IMR-90 (cell line): ENCODE measurements at regions not wholly inside any gene's neighbourhood (a gene's known extent, or its start where the extent isn't known, plus 50 kb on each side); places are given as distances from the start of the nearest gene placed in this dataset.

Experiments used
- ATAC-seq: fragments of 200-7000 bp; cut with Tn5 transposase; 2 replicates; pipeline ENCODE4 v1.9.1; 2020; ENCODE audit warnings: low read depth, mild to moderate bottlenecking, moderate library complexity
- BruUV-seq: library from RNA; stranded (reverse); fragments of 400-500 nt; replicated peaks from 2 replicates; lab custom pipeline; 2021; lab: Mats Ljungman, UMichigan
- CTCF ChIA-PET: fragments of 300-600 bp; formaldehyde crosslinking; extraction: SDS; loops from one replicate; lab custom pipeline; 2021; ENCODE audit warnings: antibody characterized with exemption; lab: Yijun Ruan, JAX
- POLR2A ChIA-PET: fragments of 300-600 bp; sonication (Branson Sonifier 250); formaldehyde crosslinking; loops from one replicate; lab custom pipeline; 2022; ENCODE audit warnings: antibody characterized with exemption; ENCODE audit not compliant: unreplicated experiment; lab: Charles Lee
- DNase-seq: peaks from one replicate; pipeline ENCODE4 v3.0.0; 2013
- H2AFZ ChIP-seq: replicated peaks from 2 replicates; pipeline ENCODE3; 2013; ENCODE audit warnings: low read length, mild to moderate bottlenecking; ENCODE audit not compliant: poor library complexity
- H2AK5ac ChIP-seq: 2 replicates; pipeline ENCODE4 v1.6.1; 2013; ENCODE audit warnings: low read depth, low read length, inconsistent platforms
- H2AK9ac ChIP-seq: replicated peaks from 2 replicates; pipeline ENCODE3; 2013; ENCODE audit warnings: mild to moderate bottlenecking, low read depth, low read length, moderate library complexity; ENCODE audit not compliant: poor library complexity
- H2BK120ac ChIP-seq: 2 replicates; pipeline ENCODE4 v1.6.1; 2013; ENCODE audit warnings: low read depth, low read length, inconsistent platforms
- H2BK15ac ChIP-seq: 3 replicates; pipeline ENCODE4 v1.6.1; 2013; ENCODE audit warnings: low read depth, low read length, inconsistent platforms
- H2BK20ac ChIP-seq: 2 replicates; pipeline ENCODE4 v1.6.1; 2013; ENCODE audit warnings: low read depth, mild to moderate bottlenecking, inconsistent platforms, low read length, moderate library complexity
- H2BK5ac ChIP-seq: 2 replicates; pipeline ENCODE4 v1.6.1; 2013; ENCODE audit warnings: mild to moderate bottlenecking, low read depth, low read length, inconsistent platforms; ENCODE audit not compliant: poor library complexity, severe bottlenecking
- H3K14ac ChIP-seq: replicated peaks from 2 replicates; pipeline ENCODE4 v1.6.1; 2013; ENCODE audit warnings: low read depth, low read length, inconsistent platforms
- H3K18ac ChIP-seq: 2 replicates; pipeline ENCODE4 v1.6.1; 2013; ENCODE audit warnings: low read depth, low read length, control low read depth
- H3K23ac ChIP-seq: 2 replicates; pipeline ENCODE4 v1.6.1; 2013; ENCODE audit warnings: low read depth, low read length, inconsistent platforms
- H3K27ac ChIP-seq: 2 replicates; pipeline ENCODE4 v1.5.1; 2013; ENCODE audit warnings: mild to moderate bottlenecking, control low read depth, low read length; ENCODE audit not compliant: insufficient read depth
- H3K27me3 ChIP-seq: 2 replicates; pipeline ENCODE4 v1.6.1; 2013; ENCODE audit warnings: low read length; ENCODE audit not compliant: control insufficient read depth, insufficient read depth
- H3K36me3 ChIP-seq: 2 replicates; pipeline ENCODE4 v1.6.1; 2013; ENCODE audit warnings: low read length, mixed read lengths; ENCODE audit not compliant: control insufficient read depth, insufficient read depth
- H3K4ac ChIP-seq: 2 replicates; pipeline ENCODE4 v1.6.1; 2013; ENCODE audit warnings: low read depth, low read length, inconsistent platforms
- H3K4me1 ChIP-seq: 2 replicates; pipeline ENCODE4 v1.6.1; 2013; ENCODE audit warnings: low read length, mixed read lengths; ENCODE audit not compliant: control insufficient read depth, insufficient read depth
- H3K4me2 ChIP-seq: 2 replicates; pipeline ENCODE4 v1.6.1; 2013; ENCODE audit warnings: low read depth, mild to moderate bottlenecking, control low read depth, low read length, moderate library complexity
- H3K4me3 ChIP-seq: 2 replicates; pipeline ENCODE4 v1.5.1; 2013; ENCODE audit warnings: low read depth, mild to moderate bottlenecking, control low read depth, low read length, moderate library complexity; ENCODE audit not compliant: insufficient read depth
- H3K56ac ChIP-seq: 2 replicates; pipeline ENCODE4 v1.6.1; 2013; ENCODE audit warnings: low read length, inconsistent platforms; ENCODE audit not compliant: insufficient read depth; ENCODE audit errors: extremely low read depth
- H3K79me1 ChIP-seq, 2 experiments: 2 replicates each; pipeline ENCODE4 v1.6.1; 2013; ENCODE audit warnings: low read length in 2 of 2, inconsistent platforms in 1 of 2, low read depth in 1 of 2
- H3K9ac ChIP-seq: 2 replicates; pipeline ENCODE4 v1.6.1; 2013; ENCODE audit warnings: low read depth, low read length, control low read depth
- H3K9me1 ChIP-seq: 2 replicates; pipeline ENCODE4 v1.6.1; 2013; ENCODE audit warnings: low read length, inconsistent platforms; ENCODE audit not compliant: insufficient read depth
- H3K9me3 ChIP-seq: 2 replicates; pipeline ENCODE4 v1.6.1; 2013; ENCODE audit warnings: low read length; ENCODE audit not compliant: control insufficient read depth, insufficient read depth
- H4K20me1 ChIP-seq: 2 replicates; pipeline ENCODE4 v1.6.1; 2013; ENCODE audit warnings: low read length, inconsistent platforms; ENCODE audit not compliant: insufficient read depth
- H4K5ac ChIP-seq: 2 replicates; pipeline ENCODE4 v1.6.1; 2013; ENCODE audit warnings: mild to moderate bottlenecking, low read depth, low read length, control low read depth
- H4K8ac ChIP-seq, 2 experiments: 2 replicates each; pipeline ENCODE4 v1.6.1; 2013; ENCODE audit warnings: low read depth in 2 of 2, low read length in 2 of 2, control low read depth in 1 of 2, inconsistent platforms in 1 of 2
- H4K91ac ChIP-seq: 2 replicates; pipeline ENCODE4 v1.6.1; 2013; ENCODE audit warnings: low read depth, low read length, inconsistent platforms; ENCODE audit not compliant: insufficient read depth
- BHLHE40 ChIP-seq: fragments of 150-350 bp; IDR thresholded peaks from 2 replicates; pipeline ENCODE4 v1.6.1; 2016; ENCODE audit warnings: mild to moderate bottlenecking, low read depth, low read length
- CHD1 ChIP-seq: IDR thresholded peaks from 2 replicates; pipeline ENCODE4 v1.6.1; 2012; ENCODE audit warnings: low read depth, low read length, improper control_type of control experiment
- MXI1 ChIP-seq: IDR thresholded peaks from 2 replicates; pipeline ENCODE4 v1.6.1; 2012; ENCODE audit warnings: low read depth, mild to moderate bottlenecking, low read length, moderate library complexity, borderline replicate concordance
- RAD21 ChIP-seq: IDR thresholded peaks from 2 replicates; pipeline ENCODE4 v1.6.1; 2012; ENCODE audit warnings: low read length, improper control_type of control experiment
- RFX5 ChIP-seq: IDR thresholded peaks from 2 replicates; pipeline ENCODE4 v1.8.0; 2012; ENCODE audit warnings: low read depth, mild to moderate bottlenecking, low read length, moderate library complexity
- dilution Hi-C: fragments of 300-500 bp; cut with HindIII; formaldehyde crosslinking; loops from one replicate; pipeline ENCODE4 v1.14.3; 2018; ENCODE audit warnings: low sequenced_read_pairs; ENCODE audit not compliant: unreplicated experiment
- in situ Hi-C: fragments of 300-500 bp; cut with MboI; formaldehyde crosslinking; loops from 3 replicates; pipeline ENCODE4 v1.14.3; 2019; ENCODE audit warnings: low sequenced_read_pairs, inconsistent platforms, mixed read lengths
- intact Hi-C: fragments of 100-400 bp; cut with micrococcal nuclease; formaldehyde crosslinking; loops from 2 replicates; pipeline ENCODE4 v1.10.0; 2022
- TF ChIP-seq, protein P1 (sequence below): fragments of 150-350 bp; IDR thresholded peaks from 2 replicates; pipeline ENCODE4 v1.6.1; 2016; ENCODE audit warnings: low read depth, mild to moderate bottlenecking, low read length, moderate library complexity, borderline replicate concordance
- TF ChIP-seq, protein P2 (sequence below): fragments of 150-350 bp; IDR thresholded peaks from 2 replicates; pipeline ENCODE4 v1.6.1; 2017; ENCODE audit warnings: mild to moderate bottlenecking, antibody characterized with exemption, low read length, low read depth

DNA sequence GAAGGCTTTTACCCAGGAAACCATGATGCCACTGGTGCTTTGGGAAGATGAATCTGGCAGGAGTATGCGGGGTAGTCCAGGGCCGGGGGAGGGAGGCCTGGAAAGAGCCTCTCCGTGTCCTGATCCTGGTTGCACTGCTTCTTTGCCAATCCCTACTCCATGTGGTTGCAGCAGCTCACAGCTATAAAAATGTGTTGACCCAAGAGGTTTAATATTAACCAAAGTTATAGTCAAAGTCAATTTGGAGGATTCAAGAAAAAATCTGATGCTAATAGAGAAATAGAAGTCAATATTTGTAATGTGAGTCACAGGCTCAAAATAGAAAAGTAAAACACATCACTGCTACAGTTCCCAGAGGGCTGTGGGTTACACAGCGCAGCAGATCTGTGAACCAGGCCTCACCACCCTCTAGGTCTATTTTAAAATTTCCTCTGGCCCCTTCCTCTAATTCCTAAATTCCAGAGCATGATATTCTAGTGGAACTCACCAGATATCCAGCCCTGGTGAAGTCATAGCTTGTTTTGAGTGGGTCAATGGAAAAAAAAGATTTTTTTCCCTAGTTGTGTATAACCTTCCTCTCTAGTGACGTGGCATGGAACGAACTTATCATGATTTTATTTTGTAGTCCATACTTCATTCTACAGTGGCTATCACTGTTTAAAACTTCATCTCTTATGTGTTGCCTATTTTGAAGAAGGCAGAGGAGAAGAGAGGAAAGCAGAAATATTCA lies 63.2 kb upstream of the BMP2 start (continued):
- TF ChIP-seq MXI1, result no peak

DNA sequence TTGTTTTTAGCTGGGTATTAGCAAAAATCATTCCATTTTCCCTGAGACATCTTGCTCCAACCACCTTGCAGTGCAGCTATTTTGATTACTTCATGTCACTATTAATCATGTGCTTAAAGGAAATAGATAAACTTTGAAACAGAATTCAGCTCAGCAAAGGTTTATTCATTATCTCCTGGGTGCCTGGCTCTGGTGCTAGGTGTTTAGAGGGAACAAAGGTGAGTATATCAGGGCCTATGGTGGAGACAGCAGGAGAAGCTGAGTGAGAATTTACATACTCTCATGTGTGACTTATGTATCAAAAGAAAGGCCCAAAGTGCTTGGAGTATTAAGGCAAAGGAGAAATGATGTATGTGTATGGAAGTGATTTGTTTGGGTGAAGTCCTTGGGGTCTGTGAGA lies 63.8 kb upstream of the BMP2 start:
- no peaks in the 10 kb centered on the region for H3K79me1 ChIP-seq
- H3K36me3 ChIP-seq, result no peaks in the 10 kb centered on the region
- CTCF ChIA-PET, result no interaction called here
- no peak overlapping the region for H4K91ac ChIP-seq
- no peak overlapping the region for H3K56ac ChIP-seq
- no peak overlapping the region for H4K5ac ChIP-seq
- H3K9me3 ChIP-seq, result no peaks in the 10 kb centered on the region
- in situ Hi-C loops (no loop called here), dilution Hi-C loops (no loop called here), intact Hi-C loops (no loop called here)
- POLR2A ChIA-PET, result no interaction called here
- no peak overlapping the region for H3K9ac ChIP-seq
- H3K4ac ChIP-seq, result peak overlapping the region; percentile 79
- peak overlapping the region; percentile 31 for H3K18ac ChIP-seq
- no peak overlapping the region; the same call in 1 of the 2 replicates for H2AK5ac ChIP-seq
- peak overlapping the region; percentile 72 for H2BK20ac ChIP-seq
- no peaks in the 10 kb centered on the region for H4K20me1 ChIP-seq
- H3K9me1 ChIP-seq, result peaks cover 11% of the 10 kb centered on the region
- H2BK5ac ChIP-seq, result peak overlapping the region; percentile 3
- H3K4me1 ChIP-seq, result peaks cover 20% of the 10 kb centered on the region
- H2AFZ ChIP-seq, result peak overlapping the region; percentile 66
- H3K4me3 ChIP-seq, result no peak overlapping the region
- no peak overlapping the region for H3K23ac ChIP-seq
- no peak overlapping the region for H2AK9ac ChIP-seq
- TF ChIP-seq, protein P1, sequence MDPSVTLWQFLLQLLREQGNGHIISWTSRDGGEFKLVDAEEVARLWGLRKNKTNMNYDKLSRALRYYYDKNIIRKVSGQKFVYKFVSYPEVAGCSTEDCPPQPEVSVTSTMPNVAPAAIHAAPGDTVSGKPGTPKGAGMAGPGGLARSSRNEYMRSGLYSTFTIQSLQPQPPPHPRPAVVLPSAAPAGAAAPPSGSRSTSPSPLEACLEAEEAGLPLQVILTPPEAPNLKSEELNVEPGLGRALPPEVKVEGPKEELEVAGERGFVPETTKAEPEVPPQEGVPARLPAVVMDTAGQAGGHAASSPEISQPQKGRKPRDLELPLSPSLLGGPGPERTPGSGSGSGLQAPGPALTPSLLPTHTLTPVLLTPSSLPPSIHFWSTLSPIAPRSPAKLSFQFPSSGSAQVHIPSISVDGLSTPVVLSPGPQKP, result no peak
- TF ChIP-seq MXI1, result no peak
- TF ChIP-seq BHLHE40, result no peak
- TF ChIP-seq CHD1, result no peak
- TF ChIP-seq, protein P2, sequence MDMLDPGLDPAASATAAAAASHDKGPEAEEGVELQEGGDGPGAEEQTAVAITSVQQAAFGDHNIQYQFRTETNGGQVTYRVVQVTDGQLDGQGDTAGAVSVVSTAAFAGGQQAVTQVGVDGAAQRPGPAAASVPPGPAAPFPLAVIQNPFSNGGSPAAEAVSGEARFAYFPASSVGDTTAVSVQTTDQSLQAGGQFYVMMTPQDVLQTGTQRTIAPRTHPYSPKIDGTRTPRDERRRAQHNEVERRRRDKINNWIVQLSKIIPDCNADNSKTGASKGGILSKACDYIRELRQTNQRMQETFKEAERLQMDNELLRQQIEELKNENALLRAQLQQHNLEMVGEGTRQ, result no peak
- no peak for TF ChIP-seq RFX5
- TF ChIP-seq RAD21, result no peak
- ATAC-seq, result no peak
- peak overlapping the region in 1 of 2 experiments; percentile 35; a peak in 2 of 4 replicates for H4K8ac ChIP-seq
- peak overlapping the region; percentile 10; the same call in 1 of the 2 replicates for H3K27ac ChIP-seq
- H3K14ac ChIP-seq, result peak overlapping the region; percentile 17; the same call in 1 of the 2 replicates
- H2BK120ac ChIP-seq, result peak overlapping the region; percentile 82
- BruUV-seq, result no TSS peak
- no peak overlapping the region for H3K4me2 ChIP-seq
- peak overlapping the region; percentile 63; the same call in 1 of the 3 replicates for H2BK15ac ChIP-seq
- no peaks in the 10 kb centered on the region for H3K27me3 ChIP-seq
- DNase-seq, result no peak
